ENCODE measurements at regions not wholly inside any gene's neighbourhood (a gene's known extent, or its start where the extent isn't known, plus 50 kb on each side); places are given as distances from the start of the nearest gene placed in this dataset.
"Not testable (repeated sequence)": the region's sequence is repeated elsewhere in the genome, so short reads cannot be mapped to it uniquely, and the experiment has no call there.

- DNase-seq = not testable (repeated sequence)
Measured at GRCh38 chr9:115844433-115844832, 309.2 kb upstream of the PAPPA start.

GRCh38 chr9:115845648-115846312, 307.8 kb upstream of the PAPPA start:
- no peak for DNase-seq

DNA sequence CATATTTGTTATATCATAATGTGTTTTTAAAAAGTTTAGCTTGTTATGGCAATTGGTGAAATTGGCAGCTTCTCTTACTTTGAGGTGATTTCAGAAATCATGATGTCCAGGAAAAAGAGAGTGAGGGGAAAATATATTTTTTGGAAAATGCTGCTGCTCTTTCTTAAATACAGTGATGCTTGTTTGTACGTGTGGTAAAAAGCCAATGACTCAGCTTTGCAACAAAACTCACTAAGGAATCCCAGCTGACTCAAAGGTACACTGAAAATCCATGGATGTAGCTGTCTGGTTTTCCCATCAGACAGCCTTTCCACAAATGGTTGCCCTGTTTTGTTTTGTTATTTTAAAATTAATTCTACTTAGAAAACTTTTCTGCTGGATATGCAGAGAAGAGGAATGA, 306.4 kb upstream of the PAPPA start:
- DNase-seq = no peak

DNA sequence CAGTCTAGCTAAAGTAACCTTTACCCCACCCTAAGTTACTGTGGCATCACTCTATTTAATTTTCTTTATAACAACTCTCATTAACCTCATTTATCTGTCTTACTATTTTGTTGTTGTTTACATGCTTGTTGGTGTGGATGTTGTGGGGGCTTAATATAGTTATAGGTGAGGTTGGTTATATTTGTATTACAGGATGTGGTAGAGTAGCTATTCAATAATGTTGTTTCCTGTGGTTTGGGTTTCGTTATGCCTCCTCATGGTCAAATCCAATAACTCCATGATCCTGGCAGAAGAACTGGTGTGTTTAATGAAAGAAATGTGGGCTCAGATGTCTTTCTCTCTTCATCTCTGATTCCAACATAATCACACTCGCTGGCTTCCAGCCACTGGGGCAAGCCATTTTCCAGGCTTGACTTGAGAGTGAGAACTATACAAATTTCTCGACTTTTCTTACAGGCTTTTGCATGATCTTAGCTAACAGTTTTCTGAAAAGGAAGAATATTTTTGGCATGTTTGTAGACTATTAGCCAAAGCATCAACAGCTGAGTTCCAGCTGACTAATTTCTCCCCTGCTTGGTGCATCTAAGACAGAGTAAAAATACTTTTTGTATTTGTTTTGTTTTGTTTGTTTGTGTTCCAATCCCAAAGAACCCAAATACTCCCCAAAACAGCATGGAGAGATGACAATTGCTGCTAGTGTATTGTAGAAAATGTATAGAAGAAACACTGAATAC, 303.7 kb upstream of the PAPPA start:
- no peak for DNase-seq

DNA sequence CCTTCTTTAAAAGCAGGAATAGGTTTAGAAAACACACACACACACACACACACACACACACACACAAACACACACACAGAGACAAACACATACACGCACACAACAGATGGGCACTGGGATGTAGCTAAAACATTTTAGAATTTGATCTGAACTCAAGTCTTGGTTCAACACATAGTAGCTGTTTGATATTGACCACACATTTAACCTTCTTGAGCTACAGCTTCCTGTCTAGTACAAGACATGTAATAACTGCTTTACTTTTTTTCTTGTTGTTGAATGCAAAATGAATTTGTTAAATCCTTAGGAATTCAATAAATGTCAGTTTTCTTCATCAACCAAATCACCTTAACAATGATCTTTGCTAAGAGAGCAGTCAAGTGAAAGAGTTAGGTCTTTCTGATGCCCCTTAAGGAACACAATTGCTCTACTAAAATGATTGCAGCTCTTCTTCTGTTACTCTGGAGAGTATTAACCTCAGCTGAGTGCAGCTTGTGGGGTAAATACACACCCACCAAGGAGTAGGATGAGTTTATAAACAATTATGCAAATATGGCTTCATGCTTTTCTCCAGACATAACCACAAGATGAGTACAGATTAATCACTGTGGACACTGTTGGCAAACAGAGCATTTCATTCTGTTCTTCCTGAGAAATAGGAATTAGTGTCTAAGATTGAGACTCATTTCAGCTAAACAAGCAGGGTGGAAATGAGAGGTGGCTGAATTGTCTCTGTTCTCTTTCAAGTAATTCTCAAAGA, 302.9 kb upstream of the PAPPA start:
- no peak for DNase-seq

DNA sequence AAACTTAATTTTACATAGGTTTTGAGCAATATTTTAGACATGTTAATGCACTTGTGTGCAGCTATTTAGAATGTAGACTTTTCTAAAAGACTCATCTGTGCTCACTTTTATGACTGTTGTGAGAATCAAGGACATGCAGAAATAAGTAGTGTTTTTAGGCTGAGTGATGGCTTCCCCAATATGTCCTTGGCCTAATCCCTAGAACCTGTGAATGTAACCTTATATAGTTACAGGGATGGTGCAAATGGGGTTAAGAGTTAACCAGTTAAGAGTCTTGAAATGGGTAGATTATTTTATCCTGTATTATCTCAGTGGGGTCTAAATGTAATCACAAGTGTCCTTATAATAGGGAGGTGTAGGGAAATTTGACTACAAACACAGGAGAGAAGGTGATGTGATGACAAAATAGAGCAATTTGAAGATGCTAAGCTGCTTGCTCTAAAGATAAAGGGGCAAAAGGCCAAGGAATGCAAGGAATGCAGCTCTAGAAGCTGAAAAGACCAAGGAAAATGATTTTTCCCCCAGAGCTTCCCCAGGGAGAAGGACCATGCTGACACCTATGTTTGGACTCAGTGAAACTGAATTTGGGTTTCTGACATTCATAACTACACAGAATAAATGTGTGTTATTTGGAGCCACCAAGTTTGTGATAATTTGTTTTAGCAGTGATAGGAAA, 298.0 kb upstream of the PAPPA start:
- DNase-seq = no peak

- DNase-seq = not testable (repeated sequence)
Measured at GRCh38 chr9:115858421-115858820, 295.2 kb upstream of the PAPPA start.

DNA sequence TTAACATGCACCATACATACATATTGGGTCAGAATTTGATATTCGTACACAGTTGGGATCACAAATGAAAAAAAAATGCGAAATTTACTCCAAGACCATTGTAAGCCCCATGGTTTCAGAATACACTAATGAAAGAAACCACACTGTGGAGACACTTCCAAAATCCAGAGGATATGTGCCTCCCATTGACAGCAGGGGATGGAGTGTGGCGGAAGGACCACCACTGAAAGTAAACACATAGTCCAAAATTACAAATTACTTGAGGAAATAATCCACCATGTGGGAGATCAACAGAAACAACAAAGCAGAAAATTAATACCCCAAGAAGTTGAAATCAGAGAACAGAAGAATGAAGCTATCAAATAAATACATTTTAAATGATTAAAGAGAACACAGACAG, 291.6 kb upstream of the PAPPA start:
- DNase-seq = no peak

DNA sequence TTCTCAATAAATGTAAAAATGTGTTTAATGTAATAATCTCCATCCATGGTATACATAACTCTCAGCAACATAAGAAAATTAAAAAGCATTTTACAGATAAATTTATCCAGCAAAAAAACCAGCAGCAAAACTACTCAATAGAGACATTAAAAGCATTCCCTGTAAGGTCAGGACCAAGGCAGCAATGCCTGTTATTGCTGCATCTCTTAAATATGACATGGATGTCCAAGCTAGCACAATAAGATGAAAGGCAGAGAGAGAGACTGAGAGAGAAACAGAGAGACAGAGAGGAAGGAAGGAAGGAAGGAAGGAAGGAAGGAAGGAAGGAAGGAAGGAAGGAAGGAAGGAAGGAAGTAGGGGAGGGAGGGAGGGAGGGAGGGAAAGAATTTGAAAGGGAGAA, 289.0 kb upstream of the PAPPA start:
- DNase-seq = no peak

DNA sequence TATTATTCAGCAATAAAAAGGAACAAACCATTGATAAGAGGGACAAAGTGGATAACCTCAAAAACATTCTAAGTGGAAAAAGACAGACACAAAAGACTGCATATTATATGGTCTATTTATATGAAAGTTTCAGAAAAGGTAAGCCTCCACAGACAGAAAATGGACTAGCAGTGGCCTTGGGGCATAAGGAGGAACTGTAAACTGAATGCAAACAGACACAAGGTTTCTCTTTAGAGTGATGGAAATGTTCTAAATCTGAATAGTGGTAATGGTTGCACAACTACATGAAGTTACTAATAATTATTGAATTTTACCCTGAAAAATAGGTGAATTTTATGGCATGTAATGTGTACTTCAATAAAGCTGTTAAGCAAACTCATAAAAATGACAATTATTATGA, 286.3 kb upstream of the PAPPA start:
- no peak for DNase-seq

- DNase-seq = no peak
Measured at GRCh38 chr9:115877852-115878438, 275.6 kb upstream of the PAPPA start.

GRCh38 chr9:115879451-115879850, 274.1 kb upstream of the PAPPA start:
- DNase-seq = no peak

DNA sequence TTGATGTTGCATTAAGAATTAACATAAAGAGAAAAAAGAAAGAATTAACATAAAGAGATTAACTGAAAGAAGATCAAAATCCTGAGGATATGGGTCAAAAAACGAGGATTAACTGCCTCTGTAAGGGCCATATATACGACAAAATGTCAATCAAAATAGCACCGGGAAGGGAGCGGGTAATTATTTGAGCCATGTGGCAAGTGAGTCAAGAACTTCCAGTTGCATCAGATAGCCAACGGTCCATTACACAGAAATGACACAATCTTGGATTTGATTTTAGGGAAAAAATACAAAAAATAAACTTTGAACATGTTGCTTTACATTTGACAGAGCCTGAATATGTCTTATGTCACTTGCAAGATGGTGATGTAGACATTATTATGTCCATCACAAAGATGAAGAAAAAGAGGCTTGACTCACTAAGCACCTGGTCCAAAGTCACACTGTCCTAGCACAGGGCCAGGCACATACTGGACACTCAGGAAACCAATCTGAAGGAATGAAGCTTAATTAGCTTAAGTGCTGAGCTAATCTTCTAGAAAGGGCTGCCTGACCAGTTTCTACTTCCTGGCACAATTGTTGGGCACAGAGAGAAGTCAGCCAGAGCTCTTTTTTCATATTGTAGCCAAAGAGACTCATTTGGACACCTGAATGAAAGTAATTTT, 273.2 kb upstream of the PAPPA start:
- DNase-seq = no peak

DNA sequence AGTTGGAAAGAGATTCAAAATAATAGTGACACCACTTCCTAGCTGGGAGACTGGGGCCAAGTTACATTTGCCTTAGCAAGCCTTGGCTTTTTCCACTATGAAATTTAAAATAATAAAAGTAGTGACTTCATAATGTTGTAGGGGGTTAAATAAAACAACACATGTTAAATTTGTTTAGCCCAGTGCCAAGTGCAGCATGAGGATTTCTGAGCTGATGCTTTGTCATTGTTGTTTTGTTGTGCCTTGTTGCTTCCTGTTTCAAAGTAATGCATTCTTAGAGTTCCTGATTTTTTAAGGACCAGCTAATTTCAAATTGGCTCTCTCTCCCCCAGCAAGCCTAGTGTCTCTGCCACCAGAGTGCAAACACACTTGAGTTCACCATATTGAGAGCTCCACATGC, 270.7 kb upstream of the PAPPA start:
- DNase-seq = no peak

DNA sequence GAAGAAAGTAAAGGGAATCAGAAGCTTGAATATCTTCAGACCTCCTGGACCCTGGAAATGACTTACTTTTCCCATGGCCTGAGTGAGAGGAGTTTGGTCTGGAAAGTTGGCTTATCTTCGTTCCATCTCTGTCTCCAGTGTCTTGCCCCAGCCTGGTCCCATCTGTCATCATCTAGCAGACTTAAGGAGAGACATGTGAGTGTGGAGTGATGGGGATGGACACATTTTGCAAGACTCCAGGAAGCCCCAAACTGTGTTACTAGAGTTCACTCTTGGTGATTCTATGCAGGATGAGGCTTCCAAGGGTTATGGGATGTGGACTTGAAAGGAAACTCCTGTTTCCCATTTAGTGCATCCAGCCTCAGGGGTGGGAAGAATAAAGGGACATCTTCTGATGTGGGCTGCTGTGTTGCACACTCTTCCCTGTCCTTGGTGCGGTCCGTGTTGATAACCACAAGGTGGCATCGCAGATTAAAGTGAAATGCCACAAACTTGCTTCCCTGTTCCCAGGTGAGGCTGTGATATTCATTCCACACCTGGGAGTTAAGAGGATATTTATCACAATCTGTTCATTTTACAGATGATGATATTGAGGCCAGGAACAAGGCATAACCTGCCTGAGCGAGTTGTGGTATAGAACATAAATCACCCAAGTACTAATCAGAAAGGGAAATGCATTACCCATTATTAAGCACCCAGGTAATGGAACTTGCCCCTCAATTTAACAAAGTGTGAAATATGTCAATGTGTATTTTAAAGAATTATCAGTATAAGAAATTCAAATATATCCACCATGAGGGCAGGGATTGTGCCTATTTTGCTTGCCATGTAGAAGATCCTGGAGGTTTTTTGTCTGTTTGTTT, 269.9 kb upstream of the PAPPA start:
- DNase-seq = peak; percentile 1

- DNase-seq = no peak
Measured at GRCh38 chr9:115884846-115885245, 268.7 kb upstream of the PAPPA start.

DNA sequence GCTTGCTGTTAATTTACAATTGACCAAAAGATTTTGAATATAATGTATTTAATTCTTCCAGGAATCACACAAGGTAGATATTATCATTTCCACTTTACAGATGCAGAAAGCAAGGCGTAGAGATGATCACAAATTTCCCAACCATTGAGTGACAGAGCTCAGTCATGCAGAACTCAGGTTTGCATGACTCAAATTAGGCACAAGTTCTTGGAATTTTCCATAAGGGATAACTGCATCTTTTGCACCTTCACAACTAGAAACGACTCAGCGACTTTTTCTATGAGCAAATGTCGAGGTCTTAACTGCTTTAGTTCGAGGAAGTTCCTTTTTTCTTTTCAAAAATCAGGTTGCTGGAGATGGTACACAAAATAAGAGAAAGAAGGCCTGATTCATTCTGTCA, 265.5 kb upstream of the PAPPA start:
- DNase-seq = no peak

DNA sequence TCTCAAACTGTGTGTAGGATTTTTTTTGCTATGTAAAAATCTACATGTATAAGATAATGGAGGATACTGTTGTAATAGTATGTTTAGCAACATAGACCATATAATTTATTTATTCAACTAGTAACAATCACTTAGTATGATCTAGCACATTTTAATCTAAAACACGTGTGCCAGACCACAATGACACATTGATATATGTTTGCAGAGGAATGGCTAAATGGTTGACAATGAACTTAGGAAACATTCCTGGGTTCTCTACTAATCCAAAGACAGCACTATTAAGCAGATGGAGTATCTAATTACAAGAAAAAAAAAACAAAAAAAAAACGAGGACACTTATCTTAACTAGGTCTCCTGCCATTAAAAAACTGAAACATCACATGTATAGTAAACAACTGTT, 261.7 kb upstream of the PAPPA start:
- DNase-seq = no peak

GRCh38 chr9:115898478-115898877, 255.1 kb upstream of the PAPPA start:
- not testable (repeated sequence) for DNase-seq

DNA sequence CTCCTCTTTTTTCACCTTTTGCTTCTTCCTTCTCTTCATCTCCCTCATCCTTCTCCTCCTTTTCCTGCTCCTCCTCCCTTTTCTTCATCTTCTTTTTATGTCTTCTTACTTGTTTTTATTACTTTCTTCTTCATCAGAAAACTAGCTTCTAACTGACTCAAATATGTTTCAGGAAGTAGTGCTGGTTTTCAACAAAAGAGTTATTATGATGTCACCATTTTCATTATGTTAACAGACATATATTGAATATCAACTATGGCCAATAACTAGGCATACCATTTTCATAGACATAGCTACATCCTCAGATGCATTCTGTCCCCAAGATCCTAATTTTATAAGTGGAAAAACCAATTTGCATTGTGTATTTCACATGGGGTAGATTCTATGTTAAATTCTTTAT, 252.9 kb upstream of the PAPPA start:
- no peak for DNase-seq

DNA sequence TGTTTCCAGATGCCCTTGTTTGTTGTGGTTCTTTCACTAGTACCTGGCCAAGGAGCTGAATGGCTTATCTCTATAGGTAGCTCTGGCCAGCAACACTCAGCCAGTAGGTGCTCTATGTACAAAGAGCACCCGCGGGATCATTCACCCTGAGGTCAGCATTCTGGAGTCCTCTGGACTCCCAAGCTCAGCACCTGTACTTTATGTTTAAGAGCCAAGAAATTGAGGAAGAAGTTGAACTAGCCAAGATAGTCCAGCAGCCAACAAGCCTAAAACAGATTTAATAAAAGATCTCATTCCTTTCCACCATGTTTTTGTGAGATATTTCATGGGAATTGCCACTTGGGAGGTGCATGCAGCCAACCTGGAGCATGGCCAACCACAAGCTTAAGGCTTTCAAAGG, 242.6 kb upstream of the PAPPA start:
- no peak for DNase-seq

- DNase-seq = no peak
Measured at GRCh38 chr9:115912086-115912485, 241.5 kb upstream of the PAPPA start.
